ENCODE measurements at regions not wholly inside any gene's neighbourhood (a gene's known extent, or its start where the extent isn't known, plus 50 kb on each side); places are given as distances from the start of the nearest gene placed in this dataset.
A peak's percentile ranks its signal among the peaks of the same experiment; 100 is the strongest.
"Not testable (repeated sequence)": the region's sequence is repeated elsewhere in the genome, so short reads cannot be mapped to it uniquely, and the experiment has no call there.

DNA sequence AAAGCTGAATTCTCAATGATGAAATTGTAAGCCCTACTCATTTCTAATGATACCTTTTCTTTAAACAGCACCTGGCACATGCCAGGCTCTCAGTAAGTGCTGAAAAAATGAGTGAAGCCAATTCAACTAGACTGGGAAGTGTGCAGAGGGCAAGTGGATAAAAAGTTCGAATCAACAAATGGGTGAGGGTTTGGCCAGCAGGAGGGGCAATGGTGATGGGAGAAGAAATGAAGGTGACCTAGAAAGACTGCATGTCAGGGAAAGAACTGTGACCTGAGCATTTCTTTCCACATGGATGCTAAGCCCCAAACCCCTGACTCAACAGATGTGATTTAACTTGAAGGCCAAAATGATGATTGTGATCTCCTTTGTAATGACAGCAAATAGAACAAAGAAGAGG, 54.6 kb downstream of the DKK1 start:
- no peak for DNase-seq (ENCODE audit: low read depth, low spot score)

DNA sequence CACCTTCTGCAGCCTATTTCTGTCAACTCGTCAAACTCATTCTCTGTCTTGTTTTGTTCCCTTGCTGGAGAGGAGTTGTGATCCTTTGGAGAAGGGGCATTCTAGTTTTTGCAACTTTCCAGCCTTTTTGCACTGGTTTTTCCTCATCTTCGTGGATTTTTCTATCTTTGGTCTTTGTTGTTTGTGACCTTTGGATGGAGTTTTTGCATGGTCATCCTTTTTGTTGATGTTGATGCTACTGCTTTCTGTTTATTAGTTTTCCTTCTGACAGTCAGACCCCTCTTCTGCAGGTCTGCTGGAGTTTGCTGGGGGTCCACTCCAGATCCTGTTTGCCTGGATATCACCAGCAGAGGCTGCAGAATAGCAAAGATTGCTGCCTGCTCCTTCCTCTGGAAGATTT, 60.1 kb downstream of the DKK1 start:
- DNase-seq (ENCODE audit: low read depth, low spot score) = not testable (repeated sequence)

DNA sequence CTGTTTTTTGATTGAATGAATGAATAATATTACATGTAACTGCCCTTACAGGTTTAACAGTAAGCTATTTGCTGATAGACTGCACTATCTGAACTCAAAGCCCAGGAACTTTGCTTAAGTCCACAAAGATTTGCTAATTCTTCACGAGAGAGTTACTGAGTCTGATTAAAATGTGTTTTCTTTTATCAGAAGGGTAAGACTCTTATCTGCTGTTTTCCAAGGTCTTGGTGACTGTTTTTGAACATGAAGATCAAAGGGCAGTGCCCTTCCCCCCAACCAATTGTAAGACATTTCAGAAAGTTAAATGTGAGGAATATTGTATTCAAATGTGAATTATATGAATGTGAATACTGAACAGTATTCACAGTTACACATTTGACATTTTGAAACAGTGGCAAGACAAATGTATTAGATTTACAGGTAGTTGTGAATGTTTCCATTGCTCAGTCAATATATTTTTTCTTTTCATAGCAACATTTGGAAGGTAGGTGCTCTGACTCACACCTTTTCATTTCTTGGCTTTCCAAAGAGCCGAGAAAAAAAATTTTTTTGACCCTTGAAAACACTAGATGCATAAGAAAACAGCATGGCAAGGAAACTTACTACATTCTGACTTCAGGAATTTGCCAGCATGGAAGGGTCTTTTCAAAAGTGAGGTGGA, 62.7 kb downstream of the DKK1 start:
- DNase-seq (ENCODE audit: low read depth, low spot score) = no peak

DNA sequence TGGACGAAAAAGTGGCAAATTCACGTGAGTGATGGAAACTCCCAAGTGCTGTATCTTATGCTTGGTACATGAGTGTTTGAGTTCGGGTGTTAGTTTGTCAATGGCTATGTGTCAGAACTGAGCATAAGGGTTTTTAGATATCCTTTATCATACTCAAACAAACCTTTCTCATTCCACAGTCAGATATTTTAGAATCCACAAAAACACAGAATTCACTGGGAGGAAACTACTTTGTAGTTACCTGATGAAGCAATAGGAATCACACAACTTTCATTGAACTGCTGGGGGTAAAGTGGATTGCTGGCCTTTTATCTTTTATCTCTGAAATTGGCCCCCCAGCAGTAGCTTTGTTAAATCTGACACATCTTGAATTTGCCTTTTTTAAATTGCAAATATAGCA, 64.0 kb downstream of the DKK1 start:
- no peak for DNase-seq (ENCODE audit: low read depth, low spot score)

DNA sequence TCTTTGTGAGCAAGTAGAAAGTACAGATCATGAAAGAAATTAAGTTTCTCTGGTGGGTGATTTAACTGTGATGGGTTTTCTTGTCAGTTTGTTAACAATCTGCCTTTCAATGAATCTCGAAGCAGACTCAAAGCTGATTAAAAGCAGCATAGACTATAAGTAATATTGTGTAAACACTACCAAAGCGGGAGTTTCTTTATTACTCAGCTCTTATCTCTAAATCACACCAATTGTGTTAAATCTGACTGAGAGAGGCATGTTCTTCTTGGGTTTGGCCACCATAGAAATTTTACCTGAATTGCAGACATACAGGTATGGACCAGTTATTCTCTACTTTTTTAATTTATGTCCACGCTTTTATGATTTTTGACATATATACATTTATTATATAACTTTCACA, 65.2 kb downstream of the DKK1 start:
- no peak for DNase-seq (ENCODE audit: low read depth, low spot score)

DNA sequence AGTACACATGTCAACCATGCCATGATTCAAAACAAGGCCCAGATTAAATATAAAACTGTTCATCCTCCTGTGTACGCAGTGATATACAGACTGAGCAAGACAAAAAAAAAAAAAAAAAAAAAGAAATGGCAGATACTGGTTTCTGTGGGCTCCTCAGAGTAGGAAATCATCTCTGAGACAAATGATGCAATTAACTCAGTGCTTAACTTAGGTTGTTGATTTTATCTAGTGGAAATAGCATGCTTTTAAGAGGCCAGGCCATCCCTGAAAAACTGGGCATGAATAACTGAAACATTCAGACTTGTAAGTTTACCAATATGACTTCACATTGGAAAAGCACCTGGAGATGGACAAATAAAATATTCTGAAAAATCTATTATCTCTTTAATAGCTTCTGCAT, 69.0 kb downstream of the DKK1 start:
- no peak for DNase-seq (ENCODE audit: low read depth, low spot score)

DNA sequence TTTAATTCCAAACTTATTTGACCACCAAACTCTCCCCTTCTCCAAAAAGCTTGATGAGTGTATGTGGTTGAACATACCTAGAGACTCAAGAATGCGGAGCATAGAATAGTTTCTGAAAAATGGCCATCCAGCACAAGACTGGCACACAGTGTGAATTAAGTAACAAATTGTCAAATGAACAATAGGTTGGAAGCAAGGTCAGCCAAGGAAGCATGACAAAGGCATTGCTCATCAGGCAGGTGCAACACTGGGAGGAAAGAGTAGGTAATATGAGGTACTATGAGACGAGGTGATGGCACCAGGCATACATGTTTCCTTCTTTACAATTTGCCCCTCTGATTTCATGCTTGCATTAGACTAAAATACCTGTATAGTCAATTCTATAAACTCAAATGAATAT, 73.7 kb downstream of the DKK1 start:
- DNase-seq (ENCODE audit: low read depth, low spot score) = peak; percentile 9

DNA sequence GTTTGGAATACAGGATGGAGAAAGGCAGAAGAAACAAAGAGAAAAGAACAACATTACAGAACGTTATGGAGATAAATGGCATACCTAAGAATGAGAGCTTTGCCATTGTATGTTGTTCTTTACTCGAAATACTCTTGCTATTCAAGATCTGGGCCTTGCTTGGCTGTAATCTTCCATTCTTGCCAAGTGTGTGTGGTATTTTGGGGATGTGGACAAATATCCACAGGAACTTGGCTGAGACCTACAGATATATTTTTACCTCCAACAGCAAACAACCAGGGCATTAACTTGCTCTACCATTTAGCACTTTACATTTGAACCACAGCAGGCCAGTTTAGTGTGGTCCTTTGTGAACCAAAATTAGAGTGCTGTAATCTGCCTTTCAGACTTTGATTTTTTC, 76.3 kb downstream of the DKK1 start:
- DNase-seq (ENCODE audit: low read depth, low spot score) = peak; percentile 87

DNA sequence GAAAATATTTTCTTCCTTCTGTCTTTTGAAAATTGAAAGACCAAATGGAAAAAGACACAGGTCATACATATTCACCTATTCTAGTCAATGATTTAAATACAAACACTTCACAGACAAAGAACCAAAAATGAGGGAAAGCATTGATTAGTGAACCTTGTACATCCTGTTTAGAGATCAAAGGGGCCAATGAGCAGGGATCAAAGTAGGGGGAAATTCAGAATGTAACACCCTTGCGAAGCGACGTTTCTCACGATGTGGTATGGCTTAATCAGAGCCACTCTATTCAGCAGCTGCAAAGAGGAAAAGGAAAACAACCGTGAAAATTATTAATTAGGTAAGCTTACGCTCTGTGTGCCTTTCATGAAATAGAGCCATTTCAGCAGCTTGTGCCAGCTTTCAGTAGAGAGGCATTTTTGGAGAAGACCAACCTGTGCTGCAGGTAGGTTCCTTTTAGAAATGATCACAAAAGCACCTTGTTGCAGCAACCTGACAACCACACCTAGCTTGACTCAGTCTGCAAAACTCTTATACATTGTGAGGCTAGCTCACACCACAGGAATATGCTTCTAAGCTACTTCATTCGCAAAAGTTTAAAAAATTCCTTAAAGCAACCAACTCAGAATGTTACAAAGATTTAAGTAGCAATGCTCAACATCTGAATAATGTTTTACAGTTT, 78.0 kb downstream of the DKK1 start:
- no peak for DNase-seq (ENCODE audit: low read depth, low spot score)

DNA sequence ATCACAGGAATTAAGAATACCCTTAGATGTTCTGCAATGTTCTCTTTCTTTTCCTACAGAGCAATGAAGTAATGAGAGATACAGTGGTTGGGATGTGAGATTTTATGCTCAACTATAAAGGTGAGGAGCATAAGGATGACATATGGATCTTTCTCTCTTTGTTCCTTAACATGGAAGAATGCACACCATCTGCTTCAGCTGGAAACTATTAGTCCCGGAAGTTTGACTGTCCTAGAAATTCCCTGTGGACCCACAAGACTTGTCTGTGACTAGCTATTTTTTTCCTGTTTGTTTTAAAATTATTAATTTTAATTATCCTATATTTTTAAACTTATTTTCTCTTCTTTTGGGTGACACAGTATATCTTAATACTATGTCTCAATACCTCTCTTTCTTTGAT, 80.2 kb downstream of the DKK1 start:
- DNase-seq (ENCODE audit: low read depth, low spot score) = no peak

DNA sequence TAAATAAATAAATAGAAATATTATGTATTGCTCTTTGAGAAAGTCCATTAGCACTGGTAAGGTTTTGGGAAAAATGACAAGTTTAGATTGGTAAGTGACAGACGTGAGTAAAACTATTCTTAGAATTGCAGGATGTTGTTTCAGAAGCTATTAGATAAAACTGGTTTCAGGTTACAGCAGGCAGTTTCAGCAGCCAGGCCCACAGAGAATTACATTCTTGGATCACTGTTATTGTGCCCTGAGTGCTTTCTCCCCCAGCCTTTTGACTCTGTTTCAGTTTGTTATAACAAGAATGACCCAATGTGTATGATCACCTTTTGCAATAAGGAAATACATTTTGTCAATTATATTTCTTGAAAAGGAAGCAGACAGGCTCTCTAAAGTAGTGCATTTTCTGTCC, 86.5 kb downstream of the DKK1 start:
- peak; percentile 20 for DNase-seq (ENCODE audit: low read depth, low spot score)

DNA sequence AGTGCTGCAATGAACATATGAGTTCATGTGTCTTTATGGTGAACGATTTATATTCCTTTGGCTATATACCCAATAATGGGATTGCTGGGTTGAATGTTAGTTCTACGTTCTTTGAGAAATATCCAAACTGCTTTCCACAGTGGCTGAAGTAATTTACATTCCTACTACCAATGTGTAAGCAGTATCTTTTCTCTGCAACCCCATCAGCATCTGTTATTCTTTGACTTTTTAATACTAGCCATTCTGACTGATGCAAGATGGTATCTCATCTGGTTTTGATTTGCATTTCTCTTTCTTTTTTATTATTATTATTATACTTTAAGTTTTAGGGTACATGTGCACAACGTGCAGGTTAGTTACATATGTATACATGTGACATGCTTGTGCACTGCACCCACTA, 89.7 kb downstream of the DKK1 start:
- not testable (repeated sequence) for DNase-seq (ENCODE audit: low read depth, low spot score)

DNA sequence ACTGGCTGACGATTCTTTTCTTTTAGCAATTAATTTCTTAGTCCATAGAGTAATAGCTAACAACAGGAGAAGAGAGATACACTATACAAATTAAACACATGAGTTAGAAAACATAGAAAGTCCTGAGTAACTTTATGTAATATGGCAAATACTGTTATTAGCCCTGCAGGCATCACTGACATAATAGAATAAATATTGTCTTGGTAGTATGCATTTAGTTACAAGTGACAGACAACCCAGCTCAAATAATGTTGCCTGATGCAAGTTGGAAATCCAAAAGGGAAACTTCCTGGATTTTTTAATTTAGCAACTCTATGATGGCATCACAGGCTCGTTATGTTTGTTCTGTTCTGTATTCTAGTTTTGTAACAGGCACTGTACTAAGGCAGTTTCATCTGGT, 95.1 kb downstream of the DKK1 start:
- DNase-seq (ENCODE audit: low read depth, low spot score) = no peak

DNA sequence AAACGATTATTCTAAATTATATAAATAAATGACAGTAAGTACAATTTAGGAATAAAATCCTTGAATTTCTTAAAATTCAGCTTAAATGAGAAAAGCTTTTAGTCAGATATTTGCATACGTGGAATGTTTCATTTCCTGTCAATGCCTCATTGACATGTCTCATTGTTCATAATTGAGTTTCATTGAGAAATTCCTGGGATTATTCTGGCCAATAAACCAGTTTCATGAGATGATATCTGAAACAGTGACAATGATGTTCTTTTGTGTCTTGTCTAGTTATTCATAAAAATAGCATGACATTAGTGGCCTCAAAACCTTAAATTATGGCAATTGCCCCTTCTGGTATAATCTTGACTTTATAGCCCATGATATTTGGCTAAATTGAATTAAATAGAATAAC, 95.8 kb downstream of the DKK1 start:
- DNase-seq (ENCODE audit: low read depth, low spot score) = no peak

DNA sequence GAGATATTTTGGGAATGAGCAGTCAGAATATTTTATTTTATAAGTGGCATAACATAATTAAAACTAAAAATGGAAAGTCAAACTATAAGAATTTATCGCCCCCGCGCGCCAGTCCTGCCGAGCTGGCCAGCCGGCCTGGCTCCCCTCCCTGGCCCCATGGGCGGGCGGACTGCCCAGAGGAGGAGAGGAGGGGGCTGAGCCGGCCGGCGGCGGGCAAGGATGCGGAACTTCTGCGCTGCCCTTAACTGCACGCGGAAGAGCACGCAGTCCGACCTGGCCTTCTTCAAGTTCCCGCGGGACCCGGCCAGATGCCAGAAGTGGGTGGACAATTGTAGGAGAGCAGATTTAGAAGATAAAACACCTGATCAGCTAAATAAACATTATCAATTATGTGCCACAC, 96.8 kb downstream of the DKK1 start:
- DNase-seq (ENCODE audit: low read depth, low spot score) = no peak

DNA sequence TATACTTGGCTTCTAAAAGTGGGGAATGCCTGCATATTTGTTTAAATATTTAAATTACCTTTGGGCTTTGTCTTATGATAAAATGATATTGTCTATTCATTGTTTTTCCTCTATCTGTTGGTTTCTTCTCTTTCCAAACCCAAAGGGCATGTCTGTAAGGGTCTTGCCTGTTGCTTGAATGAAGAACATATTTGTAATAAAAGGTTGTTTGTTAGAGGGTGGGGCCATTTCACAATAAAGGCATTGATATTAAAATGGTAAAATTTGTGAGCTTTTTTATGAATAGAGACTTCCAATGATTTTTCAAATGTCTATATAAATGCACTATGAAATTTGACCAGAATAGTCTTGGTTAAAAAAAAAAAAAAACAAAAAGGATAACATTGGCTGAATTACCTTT, 105.2 kb downstream of the DKK1 start:
- DNase-seq (ENCODE audit: low read depth, low spot score) = no peak

DNA sequence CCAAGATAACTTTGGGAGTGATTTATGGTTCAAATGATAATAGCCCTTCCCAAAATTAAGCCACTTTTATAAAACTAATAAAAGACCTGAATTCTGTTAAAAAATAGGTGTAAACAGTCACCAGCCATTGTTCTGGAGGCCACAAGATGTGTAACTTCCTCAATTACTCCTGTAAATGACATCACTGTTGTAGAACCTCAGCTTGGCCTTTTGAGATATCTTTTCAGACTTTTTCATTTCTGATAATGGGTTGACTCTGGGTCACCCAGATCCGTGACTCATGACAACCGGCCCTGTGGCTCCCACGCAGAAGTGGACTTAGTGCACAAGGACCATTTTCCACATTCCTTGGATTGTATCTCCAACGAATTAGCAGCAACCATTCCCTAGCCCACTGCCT, 106.6 kb downstream of the DKK1 start:
- DNase-seq (ENCODE audit: low read depth, low spot score) = peak; percentile 9

DNA sequence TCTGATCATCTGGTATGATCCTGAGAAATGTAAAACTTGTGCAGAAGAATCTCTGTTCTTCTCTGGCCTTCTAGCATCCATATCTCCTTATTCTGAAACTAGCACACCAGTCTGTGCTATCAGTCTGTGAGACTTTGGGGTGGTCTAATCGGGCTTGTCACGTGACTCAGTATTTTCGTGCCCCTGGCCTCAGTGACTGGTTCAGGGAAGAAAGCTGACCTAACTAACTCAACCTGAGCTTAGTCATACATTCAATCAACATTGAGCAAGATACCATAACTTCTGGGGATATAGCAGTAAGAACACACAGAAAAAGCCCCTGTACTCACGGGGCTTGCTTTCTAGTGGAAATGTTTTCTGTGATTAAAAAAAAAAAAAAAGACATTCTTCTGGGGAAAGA, 109.3 kb downstream of the DKK1 start:
- no peak for DNase-seq (ENCODE audit: low read depth, low spot score)

DNA sequence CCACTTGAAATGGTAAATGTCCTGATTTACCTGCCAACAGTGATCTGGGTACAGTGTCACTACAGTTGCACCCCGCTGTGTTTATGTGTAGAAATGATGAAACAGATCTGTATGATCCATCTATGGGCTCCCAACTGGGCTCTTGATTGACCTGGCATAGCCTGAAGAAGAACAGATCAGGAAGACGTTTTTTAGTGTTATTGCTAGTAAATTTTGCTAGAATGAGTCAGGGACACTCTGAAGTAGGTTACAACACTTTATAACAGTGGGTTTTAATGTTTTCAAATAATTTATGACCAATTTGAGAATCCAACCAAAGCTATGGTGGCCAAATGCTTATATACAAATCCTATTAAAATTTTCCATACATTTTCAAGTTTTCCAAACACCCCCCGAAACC, 110.3 kb downstream of the DKK1 start:
- DNase-seq (ENCODE audit: low read depth, low spot score) = no peak

DNA sequence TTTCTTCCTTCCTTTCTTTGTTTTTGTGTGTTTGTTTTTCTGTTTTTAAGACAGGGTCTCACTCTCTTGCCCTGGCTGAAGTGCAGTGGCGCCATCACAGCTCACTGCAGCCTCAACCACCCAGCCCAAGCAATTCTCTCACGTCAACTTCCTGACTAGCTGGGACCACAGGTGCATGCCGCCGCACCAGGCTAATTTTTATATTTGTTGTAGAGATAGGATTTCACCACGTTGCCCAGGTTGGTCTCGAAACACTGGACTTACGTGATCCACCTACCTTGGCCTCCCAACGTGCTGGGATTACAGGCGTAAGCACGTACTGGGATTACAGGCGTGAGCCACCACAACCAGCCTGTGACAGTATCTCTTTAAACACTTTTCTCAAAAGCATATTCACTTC, 120.7 kb downstream of the DKK1 start:
- DNase-seq (ENCODE audit: low read depth, low spot score) = no peak

DNA sequence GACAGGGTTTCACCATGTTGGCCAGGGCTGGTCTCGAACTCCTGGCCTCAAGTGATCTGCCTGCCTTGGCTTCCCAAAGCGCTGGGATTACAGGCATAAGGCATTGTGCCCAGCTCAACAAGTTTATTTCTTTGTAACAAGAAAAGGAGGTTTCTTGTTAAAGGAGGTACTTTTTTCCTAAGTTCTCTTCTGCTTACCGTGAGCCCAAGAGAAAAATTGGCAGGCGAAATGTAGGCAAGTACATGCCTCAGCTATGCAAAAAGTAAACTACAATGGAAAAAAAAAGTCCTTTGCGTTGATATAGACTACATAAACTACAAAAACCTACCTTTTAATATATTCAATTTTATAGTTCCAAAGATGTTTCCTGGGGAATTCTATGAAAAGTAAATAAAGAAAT, 122.6 kb downstream of the DKK1 start:
- DNase-seq (ENCODE audit: low read depth, low spot score) = peak; percentile 26

DNA sequence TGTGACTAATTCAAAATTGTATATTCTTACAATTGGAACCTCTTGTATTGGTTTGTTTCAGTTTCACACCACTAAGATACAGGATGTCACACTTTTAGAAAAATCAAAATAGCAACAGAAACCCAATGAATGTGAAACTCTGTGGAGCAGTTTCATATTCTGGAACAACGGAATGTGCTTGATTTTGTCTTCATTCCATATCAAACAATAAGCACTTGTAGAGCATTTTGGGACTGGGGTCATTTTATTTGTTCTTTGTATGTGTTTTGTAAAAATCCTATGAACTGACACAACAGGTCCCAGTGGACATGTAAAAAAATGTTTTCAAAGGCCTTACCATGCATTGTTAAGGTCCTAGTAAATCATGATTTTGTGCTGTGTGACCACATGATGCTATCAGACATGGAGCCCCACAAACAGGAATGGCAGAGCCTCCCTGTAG, 123.1 kb downstream of the DKK1 start:
- DNase-seq (ENCODE audit: low read depth, low spot score) = no peak

DNA sequence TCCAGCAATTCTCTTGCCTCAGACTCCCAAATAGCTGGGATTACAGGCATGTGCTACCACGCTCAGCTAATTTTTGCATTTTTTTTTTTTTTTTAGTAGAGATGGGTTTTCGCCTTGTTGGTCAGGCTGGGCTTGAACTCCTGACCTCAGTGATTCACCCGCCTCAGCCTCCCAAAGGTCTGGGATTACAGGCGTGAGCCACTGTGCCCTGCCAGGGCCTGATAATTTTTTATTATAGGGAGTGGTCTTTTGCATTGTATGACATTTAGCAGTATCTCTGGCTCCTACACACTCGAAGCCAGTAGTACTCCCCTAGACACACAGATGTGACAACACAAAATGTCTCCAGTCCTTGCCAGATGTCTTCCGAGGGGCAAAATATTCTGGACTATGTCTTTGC, 124.0 kb downstream of the DKK1 start:
- DNase-seq (ENCODE audit: low read depth, low spot score) = no peak
